NCI-H187 treated with DMSO at 0.1 percent for 48 hours (cell line): ENCODE measurements at regions not wholly inside any gene's neighbourhood (a gene's known extent, or its start where the extent isn't known, plus 50 kb on each side); places are given as distances from the start of the nearest gene placed in this dataset.

Experiments used
- DNase-seq: peaks from one replicate; lab custom pipeline; 2025; lab: John Stamatoyannopoulos, UW

- no peak for DNase-seq
Measured at GRCh38 chr9:14466828-14467227, 152.9 kb upstream of the NFIB start.

- DNase-seq: no peak
Measured at GRCh38 chr9:14466429-14466818, 152.5 kb upstream of the NFIB start.

GRCh38 chr9:14462950-14463349 lies 149.0 kb upstream of the NFIB start:
- no peak for DNase-seq

- no peak for DNase-seq
Measured at GRCh38 chr9:14455243-14455642, 141.3 kb upstream of the NFIB start.

- no peak for DNase-seq
Measured at GRCh38 chr9:14453286-14453685, 139.3 kb upstream of the NFIB start.

GRCh38 chr9:14452539-14452938 lies 138.6 kb upstream of the NFIB start:
- no peak for DNase-seq

GRCh38 chr9:14451949-14452348 lies 138.0 kb upstream of the NFIB start:
- no peak for DNase-seq

GRCh38 chr9:14447103-14447502 lies 133.2 kb upstream of the NFIB start:
- no peak for DNase-seq

- no peak for DNase-seq
Measured at GRCh38 chr9:14445946-14446345, 132.0 kb upstream of the NFIB start.

GRCh38 chr9:14442956-14443355 lies 129.0 kb upstream of the NFIB start:
- DNase-seq: no peak

- no peak for DNase-seq
Measured at GRCh38 chr9:14441976-14442651, 128.2 kb upstream of the NFIB start.

GRCh38 chr9:14441115-14441514 lies 127.2 kb upstream of the NFIB start:
- DNase-seq: no peak

GRCh38 chr9:14440062-14440461 lies 126.1 kb upstream of the NFIB start:
- DNase-seq: no peak

- no peak for DNase-seq
Measured at GRCh38 chr9:14439555-14439954, 125.6 kb upstream of the NFIB start.

- DNase-seq: no peak
Measured at GRCh38 chr9:14438232-14439021, 124.5 kb upstream of the NFIB start.

- no peak for DNase-seq
Measured at GRCh38 chr9:14437354-14438231, 123.7 kb upstream of the NFIB start.

GRCh38 chr9:14435871-14436270 lies 121.9 kb upstream of the NFIB start:
- DNase-seq: no peak

GRCh38 chr9:14434971-14435718 lies 121.2 kb upstream of the NFIB start:
- DNase-seq: no peak

- DNase-seq: no peak
Measured at GRCh38 chr9:14434158-14434504, 120.2 kb upstream of the NFIB start.

- DNase-seq: no peak
Measured at GRCh38 chr9:14433351-14434157, 119.6 kb upstream of the NFIB start.

- no peak for DNase-seq
Measured at GRCh38 chr9:14432666-14433350, 118.9 kb upstream of the NFIB start.
